ENCODE measurements at regions not wholly inside any gene's neighbourhood (a gene's known extent, or its start where the extent isn't known, plus 50 kb on each side); places are given as distances from the start of the nearest gene placed in this dataset.

GRCh38 chr10:23768281-23768680 lies 329.4 kb downstream of the OTUD1 start:
- Histone ChIP-seq H3K36me3 (ENCODE audit: insufficient read depth, low read length) (no peaks in the 10 kb centered on the region), H3K4me3 (ENCODE audit: low read depth in 1 of 2, low read length in 2 of 2) (no peak overlapping the region), H2AFZ (ENCODE audit: low read depth, low read length) (no peak overlapping the region), H4K20me1 (ENCODE audit: insufficient read depth, low read length) (no peaks in the 10 kb centered on the region), H3K79me2 (ENCODE audit: insufficient read depth, low read length) (no peaks in the 10 kb centered on the region), H3K9me3 (ENCODE audit: insufficient read depth, low read length, severe bottlenecking) (no peaks in the 10 kb centered on the region), H3K9ac (ENCODE audit: low read depth, low read length) (no peak overlapping the region), H3K27me3 (ENCODE audit: insufficient read depth, low read length, poor library complexity) (no peaks in the 10 kb centered on the region), H3K27ac (ENCODE audit: low read length) (no peak overlapping the region), H3K4me2 (ENCODE audit: insufficient read depth, low read length) (no peak overlapping the region), H3K4me1 (ENCODE audit: insufficient read depth, low read length) (no peaks in the 10 kb centered on the region)
- DNase-seq (no peak), ATAC-seq (ENCODE audit: insufficient read depth, low read depth) (no peak)
- TF ChIP-seq CTCF (IDR thresholded peaks at IDR 0.05; ENCODE audit: borderline replicate concordance, extremely low read depth, low read length, poor library complexity, severe bottlenecking): no peak
- TF ChIP-seq EZH2 (IDR thresholded peaks at IDR 0.05; ENCODE audit: borderline replicate concordance, low read depth, low read length, severe bottlenecking): no peak

GRCh38 chr10:23777153-23777552 lies 338.3 kb downstream of the OTUD1 start:
- Histone ChIP-seq H2AFZ (ENCODE audit: low read depth, low read length) (no peak overlapping the region), H3K4me3 (ENCODE audit: low read depth in 1 of 2, low read length in 2 of 2) (no peak overlapping the region), H4K20me1 (ENCODE audit: insufficient read depth, low read length) (no peaks in the 10 kb centered on the region), H3K36me3 (ENCODE audit: insufficient read depth, low read length) (no peaks in the 10 kb centered on the region), H3K27me3 (ENCODE audit: insufficient read depth, low read length, poor library complexity) (no peaks in the 10 kb centered on the region), H3K9ac (ENCODE audit: low read depth, low read length) (no peak overlapping the region), H3K4me1 (ENCODE audit: insufficient read depth, low read length) (no peaks in the 10 kb centered on the region), H3K79me2 (ENCODE audit: insufficient read depth, low read length) (no peaks in the 10 kb centered on the region), H3K27ac (ENCODE audit: low read length) (no peak overlapping the region), H3K9me3 (ENCODE audit: insufficient read depth, low read length, severe bottlenecking) (no peaks in the 10 kb centered on the region), H3K4me2 (ENCODE audit: insufficient read depth, low read length) (no peak overlapping the region)
- ATAC-seq (ENCODE audit: insufficient read depth, low read depth): no peak
- no peak for TF ChIP-seq EZH2 (IDR thresholded peaks at IDR 0.05; ENCODE audit: borderline replicate concordance, low read depth, low read length, severe bottlenecking)
- DNase-seq: no peak

- Histone ChIP-seq H3K27me3 (ENCODE audit: insufficient read depth, low read length, poor library complexity) (no peaks in the 10 kb centered on the region), H3K4me3 (ENCODE audit: low read depth in 1 of 2, low read length in 2 of 2) (no peak overlapping the region), H3K27ac (ENCODE audit: low read length) (no peak overlapping the region), H3K9me3 (ENCODE audit: insufficient read depth, low read length, severe bottlenecking) (no peaks in the 10 kb centered on the region), H3K9ac (ENCODE audit: low read depth, low read length) (no peak overlapping the region), H3K36me3 (ENCODE audit: insufficient read depth, low read length) (no peaks in the 10 kb centered on the region), H3K79me2 (ENCODE audit: insufficient read depth, low read length) (no peaks in the 10 kb centered on the region), H4K20me1 (ENCODE audit: insufficient read depth, low read length) (no peaks in the 10 kb centered on the region), H2AFZ (ENCODE audit: low read depth, low read length) (no peak overlapping the region), H3K4me1 (ENCODE audit: insufficient read depth, low read length) (no peaks in the 10 kb centered on the region), H3K4me2 (ENCODE audit: insufficient read depth, low read length) (no peak overlapping the region)
- ATAC-seq (ENCODE audit: insufficient read depth, low read depth) (no peak), DNase-seq (no peak)
- no peak for TF ChIP-seq CTCF (IDR thresholded peaks at IDR 0.05; ENCODE audit: borderline replicate concordance, extremely low read depth, low read length, poor library complexity, severe bottlenecking)
- TF ChIP-seq EZH2 (IDR thresholded peaks at IDR 0.05; ENCODE audit: borderline replicate concordance, low read depth, low read length, severe bottlenecking): no peak
Measured at GRCh38 chr10:23779301-23779700, 340.4 kb downstream of the OTUD1 start.

GRCh38 chr10:23780331-23780730 lies 341.5 kb downstream of the OTUD1 start:
- H3K4me2 ChIP-seq (ENCODE audit: insufficient read depth, low read length): no peak overlapping the region

More at GRCh38 chr10:23780331-23780730, 341.5 kb downstream of the OTUD1 start:
- no peak for TF ChIP-seq EZH2 (IDR thresholded peaks at IDR 0.05; ENCODE audit: borderline replicate concordance, low read depth, low read length, severe bottlenecking)
- H3K79me2 ChIP-seq (ENCODE audit: insufficient read depth, low read length): no peaks in the 10 kb centered on the region
- no peaks in the 10 kb centered on the region for H4K20me1 ChIP-seq (ENCODE audit: insufficient read depth, low read length)
- no peaks in the 10 kb centered on the region for H3K9me3 ChIP-seq (ENCODE audit: insufficient read depth, low read length, severe bottlenecking)
- DNase-seq (no peak), ATAC-seq (ENCODE audit: insufficient read depth, low read depth) (no peak)
- H3K9ac ChIP-seq (ENCODE audit: low read depth, low read length): no peak overlapping the region
- H3K36me3 ChIP-seq (ENCODE audit: insufficient read depth, low read length): no peaks in the 10 kb centered on the region
- H2AFZ ChIP-seq (ENCODE audit: low read depth, low read length): no peak overlapping the region
- no peak overlapping the region for H3K4me3 ChIP-seq (ENCODE audit: low read depth in 1 of 2, low read length in 2 of 2)
- H3K4me1 ChIP-seq (ENCODE audit: insufficient read depth, low read length): no peaks in the 10 kb centered on the region
- H3K27ac ChIP-seq (ENCODE audit: low read length): no peak overlapping the region
- H3K27me3 ChIP-seq (ENCODE audit: insufficient read depth, low read length, poor library complexity): no peaks in the 10 kb centered on the region

Measured in DND-41 (cell line).